Mesodermal cell (in vitro differentiated cells): ENCODE measurements at regions not wholly inside any gene's neighbourhood (a gene's known extent, or its start where the extent isn't known, plus 50 kb on each side); places are given as distances from the start of the nearest gene placed in this dataset.

ENCODE experiments used
- H3K27ac ChIP-seq: 2 replicates; pipeline ENCODE4 v1.7.0; 2013; ENCODE audit warnings: mild to moderate bottlenecking, low read depth, low read length, moderate library complexity; ENCODE audit not compliant: severe bottlenecking
- H3K36me3 ChIP-seq: 2 replicates; pipeline ENCODE4 v1.7.1; 2013; ENCODE audit warnings: mild to moderate bottlenecking, low read length, moderate library complexity; ENCODE audit not compliant: control insufficient read depth, insufficient read depth
- H3K4me1 ChIP-seq: one replicate; pipeline ENCODE4 v1.7.1; 2013; ENCODE audit warnings: mild to moderate bottlenecking, low read length; ENCODE audit not compliant: insufficient read depth, control insufficient read depth, poor library complexity, severe bottlenecking
- H3K4me3 ChIP-seq: 2 replicates; pipeline ENCODE4 v1.7.0; 2013; ENCODE audit warnings: low read length, control low read depth, mild to moderate bottlenecking; ENCODE audit not compliant: insufficient read depth, poor library complexity, severe bottlenecking; ENCODE audit errors: extremely low read depth
- H3K9me3 ChIP-seq: 2 replicates; pipeline ENCODE4 v1.7.1; 2013; ENCODE audit warnings: mild to moderate bottlenecking, low read length, moderate library complexity; ENCODE audit not compliant: control insufficient read depth
- WGBS, 2 experiments: methylation state at CpG; one replicate each; pipeline ENCODE4 v1.1.5; 2013; ENCODE audit warnings: missing lambda C conversion rate in 2 of 2; ENCODE audit not compliant: insufficient coverage in 2 of 2; 5-methylcytosine and 5-hydroxymethylcytosine counted together

DNA sequence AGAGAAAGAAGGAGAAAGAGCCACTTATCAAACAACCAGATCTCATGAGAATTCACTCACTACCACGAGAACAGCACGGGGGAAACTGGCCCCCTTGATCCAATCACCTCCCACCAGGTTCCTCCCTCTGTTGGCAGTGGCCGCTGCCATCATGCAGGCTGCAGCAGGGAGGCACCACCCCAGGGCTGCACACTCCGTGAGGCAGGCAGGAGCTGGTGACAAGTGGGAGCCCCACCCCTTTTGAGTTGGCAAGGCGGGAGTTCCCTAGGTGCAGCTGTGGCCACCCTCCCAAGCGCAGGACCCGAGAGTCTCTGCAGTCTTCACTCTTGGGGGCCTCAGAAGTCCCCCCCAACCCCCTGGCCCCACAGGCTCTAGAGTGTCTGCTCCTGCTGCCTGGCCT, 83.9 kb upstream of the GJB5 start:
- Histone ChIP-seq H3K4me1 (no peaks in the 10 kb centered on the region), H3K27ac (no peak overlapping the region), H3K4me3 (no peak overlapping the region), H3K36me3 (no peaks in the 10 kb centered on the region), H3K9me3 (peaks cover 13% of the 10 kb centered on the region)
- WGBS, 2 experiments = 76 to 88% methylated on average over 4 to 7 of the region's 7 CpGs

DNA sequence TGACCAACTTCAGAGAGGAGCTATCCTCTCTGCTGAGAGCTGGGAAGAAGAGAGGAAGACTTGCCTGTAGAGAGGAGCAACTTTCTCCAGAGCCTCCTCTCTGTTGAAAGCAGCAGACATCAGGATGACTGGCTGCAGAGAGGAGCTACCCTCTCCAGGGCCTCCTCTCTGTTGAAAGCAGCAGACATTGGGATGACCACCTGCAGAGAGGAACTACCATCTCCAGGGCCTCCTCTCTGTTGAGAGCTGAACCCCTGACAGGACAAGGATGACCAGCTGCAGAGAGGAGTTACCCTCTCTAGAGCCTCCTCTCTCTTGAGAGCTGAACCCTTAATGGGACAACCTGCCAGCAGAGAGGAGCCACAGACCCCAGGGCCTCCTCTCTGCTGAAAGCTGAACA, 83.0 kb upstream of the GJB5 start:
- Histone ChIP-seq H3K4me3 (no peak overlapping the region), H3K36me3 (no peaks in the 10 kb centered on the region), H3K9me3 (peaks cover 13% of the 10 kb centered on the region), H3K27ac (no peak overlapping the region), H3K4me1 (no peaks in the 10 kb centered on the region)

DNA sequence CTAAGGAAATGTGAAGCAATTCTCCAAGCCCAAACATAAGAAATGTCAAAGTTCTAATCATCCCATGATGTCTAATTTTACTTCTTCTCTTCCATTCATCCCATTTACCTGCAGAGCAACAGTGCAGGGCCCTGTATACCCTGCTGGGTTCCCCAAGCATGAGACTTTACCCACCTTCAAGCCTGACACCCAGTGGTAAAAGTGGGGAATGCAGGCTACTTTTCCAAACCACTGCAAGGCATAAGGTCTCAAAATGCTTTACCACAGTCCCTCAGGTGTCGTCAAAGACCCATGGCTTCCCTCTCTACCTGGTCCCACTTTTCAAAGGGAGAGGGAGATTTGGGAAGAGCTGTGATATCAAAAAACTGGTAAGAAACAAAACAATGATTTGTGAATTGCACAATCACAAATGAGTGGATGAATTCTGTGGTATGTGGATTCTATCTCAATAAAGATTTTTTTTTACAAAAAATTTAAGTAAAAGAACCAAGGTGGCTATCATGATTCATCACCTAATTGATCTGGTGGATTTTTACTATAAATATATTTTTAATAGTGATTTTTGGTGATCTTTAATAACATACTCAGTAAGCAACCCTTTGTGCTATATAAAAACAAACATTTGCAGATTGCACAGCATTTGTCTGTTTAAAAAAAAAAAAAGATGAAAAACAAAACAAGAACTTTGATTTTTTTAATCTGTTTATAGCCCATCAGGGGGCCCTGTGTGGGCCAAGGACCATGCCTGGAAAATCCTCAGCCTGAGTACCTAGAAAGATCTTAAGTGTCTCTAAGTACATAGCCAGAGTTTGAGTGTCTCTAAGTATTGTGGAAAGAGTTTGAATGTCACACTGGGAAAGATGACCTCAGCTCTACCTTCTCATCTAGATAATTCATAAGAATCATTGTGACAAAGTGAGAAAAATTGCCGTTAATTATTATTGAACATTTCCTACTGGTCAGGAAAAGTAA, 73.1 kb upstream of the GJB5 start:
- Histone ChIP-seq H3K36me3 (no peaks in the 10 kb centered on the region), H3K4me1 (peaks cover 15% of the 10 kb centered on the region), H3K4me3 (no peak overlapping the region), H3K27ac (no peak overlapping the region), H3K9me3 (no peaks in the 10 kb centered on the region)
- 100% methylated on average over 1 of the region's 2 CpGs; no CpG with 5 or more reads in 1 of the 2 experiments for WGBS, 2 experiments

DNA sequence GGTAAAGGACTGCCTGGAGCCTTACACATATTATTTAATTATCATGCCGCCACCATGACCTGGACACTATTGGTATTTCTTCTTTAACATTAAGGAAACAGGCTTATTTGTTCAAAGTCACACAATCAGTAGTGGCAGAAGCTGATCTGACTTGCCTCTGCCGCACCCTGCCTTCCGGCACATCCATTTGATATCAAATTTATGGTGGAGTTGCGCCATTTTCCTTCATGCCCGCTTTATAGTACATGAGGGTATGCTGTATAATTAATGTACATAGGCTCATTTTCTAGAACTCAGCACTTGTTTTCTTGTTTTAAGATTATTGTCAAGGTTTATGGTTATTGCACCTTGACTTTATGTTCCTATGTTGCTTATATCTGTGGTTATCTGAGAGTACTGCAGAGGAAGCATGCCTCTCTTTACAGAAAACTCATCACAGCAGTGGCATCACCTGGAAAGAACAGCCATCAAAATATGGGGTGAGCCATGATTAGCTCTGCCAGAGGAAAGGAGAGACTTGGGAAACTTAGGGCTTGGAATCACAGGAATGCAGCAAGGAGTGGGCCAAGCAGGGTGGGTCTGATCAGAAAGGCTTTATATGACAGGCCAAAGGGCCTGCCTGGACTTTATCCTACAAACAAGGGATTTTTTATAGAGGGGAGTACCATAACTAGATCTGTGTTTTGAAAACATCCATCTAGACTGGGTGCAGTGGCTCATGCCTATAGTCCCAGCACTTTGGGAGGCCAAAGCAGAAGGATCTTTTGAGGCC, 72.2 kb upstream of the GJB5 start:
- 80 to 92% methylated on average over 1 to 4 of the region's 5 CpGs for WGBS, 2 experiments
- Histone ChIP-seq H3K27ac (no peak overlapping the region), H3K4me1 (peaks cover 15% of the 10 kb centered on the region)

DNA sequence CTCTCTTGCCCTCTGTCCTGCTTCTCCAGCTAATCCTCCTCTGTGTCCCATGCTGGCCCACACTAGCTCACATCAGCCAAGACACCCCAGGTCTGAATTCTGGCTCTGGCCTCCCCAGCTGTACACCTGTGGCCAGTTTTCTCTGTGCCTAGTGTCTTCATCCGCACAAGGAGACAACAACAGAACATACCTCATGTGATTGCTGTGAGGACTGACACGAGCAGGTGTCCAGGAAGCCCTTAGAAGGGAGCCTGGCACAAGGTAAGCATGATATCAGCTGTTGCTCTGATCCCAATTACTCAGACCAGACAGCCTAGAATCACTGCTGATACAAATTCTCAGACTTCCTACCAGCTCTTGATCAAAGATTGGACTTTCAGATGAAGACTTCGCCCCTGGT, 71.2 kb upstream of the GJB5 start:
- Histone ChIP-seq H3K36me3 (no peaks in the 10 kb centered on the region), H3K4me1 (peaks cover 15% of the 10 kb centered on the region), H3K9me3 (peaks cover 4% of the 10 kb centered on the region), H3K27ac (no peak overlapping the region), H3K4me3 (no peak overlapping the region)
- WGBS, 2 experiments = 93 to 96% methylated on average over 2 to 3 of the region's 3 CpGs

More for the DNA sequence above, 72.2 kb upstream of the GJB5 start:
- Histone ChIP-seq H3K36me3 (no peaks in the 10 kb centered on the region), H3K9me3 (peaks cover 4% of the 10 kb centered on the region), H3K4me3 (no peak overlapping the region)

DNA sequence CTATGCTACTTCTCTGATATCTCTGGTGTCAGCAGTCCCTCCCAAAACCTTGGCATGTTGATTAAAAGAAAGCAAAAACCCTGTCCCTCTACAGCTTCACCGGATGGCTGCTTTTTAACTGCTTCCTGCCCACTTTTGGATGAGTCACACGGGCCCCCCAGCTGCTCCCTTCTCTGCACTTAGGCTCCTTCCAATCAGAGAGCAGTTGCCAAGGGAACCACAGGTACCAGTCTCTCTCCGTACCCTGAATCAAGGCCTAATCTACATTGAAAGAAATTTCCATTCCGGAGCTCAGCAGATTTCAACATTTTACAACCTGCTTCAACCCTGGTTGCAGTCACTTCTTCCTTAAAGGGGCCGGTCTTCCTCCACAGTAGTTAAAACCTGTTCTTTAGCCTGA, 70.6 kb upstream of the GJB5 start:
- Histone ChIP-seq H3K4me3 (no peak overlapping the region), H3K4me1 (peaks cover 15% of the 10 kb centered on the region), H3K27ac (no peak overlapping the region), H3K9me3 (peaks cover 4% of the 10 kb centered on the region), H3K36me3 (no peaks in the 10 kb centered on the region)
- WGBS, 2 experiments = 4 to 23% methylated on average over 2 to 5 of the region's 5 CpGs

DNA sequence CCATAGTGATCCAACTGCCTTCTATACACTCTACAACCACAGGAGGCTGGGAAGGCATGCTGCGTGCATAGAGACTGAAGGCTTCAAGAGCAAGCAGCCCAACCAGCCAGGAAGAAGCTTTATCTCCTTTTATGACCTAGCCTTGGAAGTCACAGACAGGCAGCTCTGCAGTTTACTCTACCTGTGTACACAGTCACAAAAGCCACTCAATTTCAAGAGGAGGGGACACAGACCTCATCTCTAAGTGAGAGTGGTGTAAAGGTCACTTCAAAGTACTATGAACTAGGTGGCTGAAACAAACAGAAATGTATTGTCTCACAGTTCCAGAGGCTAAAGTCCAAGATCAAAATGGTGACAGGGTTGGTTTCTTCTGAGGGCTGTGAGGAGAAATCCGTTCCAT, 69.6 kb upstream of the GJB5 start:
- no peak overlapping the region for H3K27ac ChIP-seq
- WGBS, 2 experiments = 67 to 94% methylated on average over 1 to 2 of the region's 2 CpGs
- no peak overlapping the region for H3K4me3 ChIP-seq
- H3K4me1 ChIP-seq = peaks cover 15% of the 10 kb centered on the region
- H3K9me3 ChIP-seq = peaks cover 4% of the 10 kb centered on the region
- H3K36me3 ChIP-seq = no peaks in the 10 kb centered on the region

DNA sequence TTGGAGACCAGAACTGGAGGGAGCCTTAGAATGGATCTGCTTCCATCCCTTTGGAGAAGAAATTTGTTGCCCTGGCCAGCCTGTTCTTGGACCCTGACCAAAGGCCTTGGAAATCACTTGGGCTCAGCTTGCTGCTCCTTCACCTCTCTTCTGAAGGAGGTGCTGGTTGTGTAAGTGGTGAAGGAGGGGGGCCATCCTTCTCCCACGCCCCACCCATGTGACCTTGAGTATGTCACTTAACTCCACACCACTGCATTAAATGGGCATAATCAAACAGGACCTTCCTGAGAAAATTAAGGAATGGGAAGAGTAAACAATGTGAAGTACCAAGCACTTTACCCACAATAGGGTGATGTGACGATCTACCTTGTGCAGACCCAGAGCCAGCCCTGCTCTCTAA, 68.3 kb upstream of the GJB5 start:
- H3K4me3 ChIP-seq = no peak overlapping the region
- WGBS, 2 experiments = no CpG with 5 or more reads among the region's 2 CpGs

DNA sequence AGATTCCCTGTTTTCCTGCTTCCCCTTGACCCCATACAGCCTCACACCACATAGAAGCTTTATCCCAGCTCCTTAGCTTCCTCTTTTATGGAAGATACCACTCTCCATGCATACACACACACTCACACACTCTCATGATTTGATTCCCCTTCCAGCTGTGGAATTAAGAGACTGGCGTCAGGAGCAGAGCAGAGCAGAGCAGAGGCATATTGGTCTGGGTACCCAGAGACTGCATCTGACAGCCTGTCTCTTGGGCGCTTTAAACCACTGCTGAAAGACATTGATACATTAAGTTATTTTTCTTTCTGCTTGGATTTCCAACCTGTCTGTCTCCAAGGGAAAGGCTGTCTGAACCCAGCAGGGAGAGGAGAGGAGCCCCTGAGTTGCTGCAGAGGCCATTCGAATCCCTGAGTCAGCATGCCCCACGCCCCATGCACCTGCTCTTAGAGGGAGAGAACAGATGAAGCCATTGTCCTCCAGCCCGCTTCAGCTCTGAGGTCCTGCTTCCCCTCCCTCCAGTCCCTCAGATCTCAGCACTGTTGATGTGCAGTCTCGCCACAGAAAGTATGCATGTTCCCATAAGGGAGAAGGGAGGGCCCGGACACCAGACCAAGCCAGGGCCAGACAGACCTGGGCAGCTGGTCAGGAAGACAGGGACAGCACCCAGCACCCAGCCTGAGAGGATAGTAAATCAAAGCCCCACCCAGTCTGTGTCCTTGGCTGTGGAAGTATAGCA, 66.7 kb upstream of the GJB5 start:
- WGBS, 2 experiments = 81 to 91% methylated on average over 4 to 6 of the region's 7 CpGs
- H3K9me3 ChIP-seq = peaks cover 4% of the 10 kb centered on the region
- no peak overlapping the region for H3K27ac ChIP-seq
- peaks cover 13% of the 10 kb centered on the region for H3K4me1 ChIP-seq
- no peak overlapping the region for H3K4me3 ChIP-seq
- H3K36me3 ChIP-seq = no peaks in the 10 kb centered on the region

More for the DNA sequence above, 68.3 kb upstream of the GJB5 start:
- Histone ChIP-seq H3K4me1 (peaks cover 15% of the 10 kb centered on the region), H3K27ac (no peak overlapping the region), H3K9me3 (peaks cover 4% of the 10 kb centered on the region), H3K36me3 (no peaks in the 10 kb centered on the region)

DNA sequence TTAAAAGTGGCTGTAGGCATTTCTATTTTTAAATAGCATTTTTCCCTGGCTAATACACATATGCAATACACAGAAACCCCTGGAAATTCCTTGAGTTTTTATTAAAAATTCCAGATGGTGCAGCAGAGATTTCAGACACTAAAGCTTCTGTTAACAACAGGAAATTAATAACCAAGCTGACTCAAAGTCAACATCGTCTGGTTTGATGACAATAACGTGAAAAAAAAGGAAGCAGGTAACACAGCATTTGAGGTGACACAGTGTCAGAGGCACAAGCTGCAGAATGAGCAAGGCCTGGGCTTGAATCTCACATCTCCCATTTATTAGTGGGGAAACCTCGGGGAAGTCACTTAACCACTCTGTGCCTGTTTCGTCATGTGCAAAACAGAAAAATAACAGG, 64.6 kb upstream of the GJB5 start:
- Histone ChIP-seq H3K4me1 (no peaks in the 10 kb centered on the region), H3K27ac (no peak overlapping the region), H3K4me3 (no peak overlapping the region), H3K36me3 (no peaks in the 10 kb centered on the region), H3K9me3 (peaks cover 4% of the 10 kb centered on the region)
- WGBS, 2 experiments = 89 to 94% methylated on average over 3 to 4 of the region's 4 CpGs
